ENCODE measurements at regions not wholly inside any gene's neighbourhood (a gene's known extent, or its start where the extent isn't known, plus 50 kb on each side); places are given as distances from the start of the nearest gene placed in this dataset.

- Histone ChIP-seq H3K9ac (ENCODE audit: low read length) (no peak overlapping the region), H4K20me1 (ENCODE audit: insufficient read depth) (no peaks in the 10 kb centered on the region), H3K4me2 (ENCODE audit: low read length) (no peak overlapping the region), H3K9me2 (ENCODE audit: insufficient read depth, low read length) (no peaks in the 10 kb centered on the region), H3K9me3 (ENCODE audit: low read length) (no peaks in the 10 kb centered on the region), H3K4me3 (ENCODE audit: low read length) (no peak overlapping the region), H3K79me2 (replicated peaks; ENCODE audit: insufficient read depth, low read length) (no peaks in the 10 kb centered on the region), H3K27me3 (ENCODE audit: insufficient read depth, low read depth, low read length) (no peaks in the 10 kb centered on the region), H3K27ac (ENCODE audit: low read length) (no peak overlapping the region), H3K36me3 (ENCODE audit: insufficient read depth, low read length) (peaks cover 6% of the 10 kb centered on the region), H2AFZ (ENCODE audit: low read depth, low read length) (no peak overlapping the region), H3F3A (ENCODE audit: insufficient read depth, low read length, poor library complexity, severe bottlenecking) (no peaks in the 10 kb centered on the region)
- TF ChIP-seq REST (IDR thresholded peaks at IDR 0.05; ENCODE audit: borderline replicate concordance) (no peak), POLR2AphosphoS5 (IDR thresholded peaks at IDR 0.05) (no peak), EZH2 (IDR thresholded peaks at IDR 0.05; ENCODE audit: borderline replicate concordance, insufficient read depth, low read length, poor library complexity, severe bottlenecking) (no peak), TAF1 (IDR thresholded peaks at IDR 0.05; ENCODE audit: low read depth) (no peak)
These were observed 55.3 kb downstream of the DOP1B start for GRCh38 chr21:36211660-36212512.

- Histone ChIP-seq H2AFZ (ENCODE audit: low read depth, low read length) (no peak overlapping the region), H3F3A (ENCODE audit: insufficient read depth, low read length, poor library complexity, severe bottlenecking) (no peaks in the 10 kb centered on the region), H3K79me2 (replicated peaks; ENCODE audit: insufficient read depth, low read length) (no peaks in the 10 kb centered on the region), H4K20me1 (ENCODE audit: insufficient read depth) (no peaks in the 10 kb centered on the region), H3K4me3 (ENCODE audit: low read length) (no peak overlapping the region), H3K27me3 (ENCODE audit: insufficient read depth, low read depth, low read length) (no peaks in the 10 kb centered on the region), H3K9me2 (ENCODE audit: insufficient read depth, low read length) (no peaks in the 10 kb centered on the region), H3K9me3 (ENCODE audit: low read length) (no peaks in the 10 kb centered on the region), H3K27ac (ENCODE audit: low read length) (no peak overlapping the region), H3K36me3 (ENCODE audit: insufficient read depth, low read length) (peaks cover 6% of the 10 kb centered on the region), H3K9ac (ENCODE audit: low read length) (no peak overlapping the region), H3K4me2 (ENCODE audit: low read length) (no peak overlapping the region)
- TF ChIP-seq CTCF (IDR thresholded peaks at IDR 0.05; ENCODE audit: poor library complexity, severe bottlenecking) = no peak
These were observed 55.8 kb downstream of the DOP1B start for GRCh38 chr21:36212513-36212780.

GRCh38 chr21:36214561-36214960 lies 57.9 kb downstream of the DOP1B start:
- no peaks in the 10 kb centered on the region for H3K79me2 ChIP-seq (replicated peaks; ENCODE audit: insufficient read depth, low read length)
- H3K27me3 ChIP-seq (ENCODE audit: insufficient read depth, low read depth, low read length) = no peaks in the 10 kb centered on the region
- no peak overlapping the region for H3K4me2 ChIP-seq (ENCODE audit: low read length)
- H3K4me3 ChIP-seq (ENCODE audit: low read length) = no peak overlapping the region
- H3K9ac ChIP-seq (ENCODE audit: low read length) = no peak overlapping the region
- H2AFZ ChIP-seq (ENCODE audit: low read depth, low read length) = no peak overlapping the region
- H3K9me2 ChIP-seq (ENCODE audit: insufficient read depth, low read length) = no peaks in the 10 kb centered on the region
- H4K20me1 ChIP-seq (ENCODE audit: insufficient read depth) = no peaks in the 10 kb centered on the region
- H3K36me3 ChIP-seq (ENCODE audit: insufficient read depth, low read length) = peaks cover 6% of the 10 kb centered on the region
- TF ChIP-seq REST (IDR thresholded peaks at IDR 0.05; ENCODE audit: borderline replicate concordance) (no peak), EP300 (conservative IDR thresholded peaks at IDR 0.05; ENCODE audit: poor library complexity, severe bottlenecking) (no peak), RAD21 (conservative IDR thresholded peaks at IDR 0.05) (no peak), POLR2AphosphoS5 (IDR thresholded peaks at IDR 0.05) (no peak), MXI1 (conservative IDR thresholded peaks at IDR 0.05; ENCODE audit: poor library complexity, severe bottlenecking) (no peak), TAF1 (IDR thresholded peaks at IDR 0.05; ENCODE audit: low read depth) (no peak), CTCF (IDR thresholded peaks at IDR 0.05; ENCODE audit: poor library complexity, severe bottlenecking) (no peak)
- H3F3A ChIP-seq (ENCODE audit: insufficient read depth, low read length, poor library complexity, severe bottlenecking) = no peaks in the 10 kb centered on the region
- no peak overlapping the region for H3K27ac ChIP-seq (ENCODE audit: low read length)
- H3K9me3 ChIP-seq (ENCODE audit: low read length) = no peaks in the 10 kb centered on the region

Measured in neural cell (in vitro differentiated cells).